ENCODE measurements at regions not wholly inside any gene's neighbourhood (a gene's known extent, or its start where the extent isn't known, plus 50 kb on each side); places are given as distances from the start of the nearest gene placed in this dataset.
"Not testable (repeated sequence)": the region's sequence is repeated elsewhere in the genome, so short reads cannot be mapped to it uniquely, and the experiment has no call there.

DNA sequence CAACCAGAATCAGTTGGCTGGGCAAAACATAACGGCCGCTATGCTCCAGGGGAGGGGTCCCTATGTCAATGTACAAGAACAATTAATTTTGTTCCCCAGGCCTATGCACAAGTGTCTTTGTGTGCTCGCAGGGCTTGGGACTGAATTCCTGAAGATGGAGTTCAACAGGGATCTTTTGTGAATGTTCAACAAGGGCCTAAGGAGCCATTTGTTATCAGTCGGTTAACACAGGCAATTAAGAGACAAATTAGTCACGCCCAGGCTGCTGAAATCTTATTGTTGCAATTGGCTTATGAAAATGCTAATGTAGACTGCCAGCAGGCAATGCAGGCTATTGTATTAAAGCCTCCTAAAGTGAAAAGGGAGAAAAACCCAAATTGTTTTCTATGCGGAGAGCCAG, 117.5 kb downstream of the ZNF429 start:
- H3K27ac ChIP-seq = no peak overlapping the region
- DNase-seq = no peak
- intact Hi-C loops (cut with DNase I) = no loop called here
- no peaks in the 10 kb centered on the region for H3K4me1 ChIP-seq
- H3K36me3 ChIP-seq = no peaks in the 10 kb centered on the region
- H3K4me3 ChIP-seq = no peak overlapping the region
- ATAC-seq = no peak
- no peaks in the 10 kb centered on the region for H3K27me3 ChIP-seq
- no peaks in the 10 kb centered on the region for H3K9me3 ChIP-seq
- TF ChIP-seq, protein P1, sequence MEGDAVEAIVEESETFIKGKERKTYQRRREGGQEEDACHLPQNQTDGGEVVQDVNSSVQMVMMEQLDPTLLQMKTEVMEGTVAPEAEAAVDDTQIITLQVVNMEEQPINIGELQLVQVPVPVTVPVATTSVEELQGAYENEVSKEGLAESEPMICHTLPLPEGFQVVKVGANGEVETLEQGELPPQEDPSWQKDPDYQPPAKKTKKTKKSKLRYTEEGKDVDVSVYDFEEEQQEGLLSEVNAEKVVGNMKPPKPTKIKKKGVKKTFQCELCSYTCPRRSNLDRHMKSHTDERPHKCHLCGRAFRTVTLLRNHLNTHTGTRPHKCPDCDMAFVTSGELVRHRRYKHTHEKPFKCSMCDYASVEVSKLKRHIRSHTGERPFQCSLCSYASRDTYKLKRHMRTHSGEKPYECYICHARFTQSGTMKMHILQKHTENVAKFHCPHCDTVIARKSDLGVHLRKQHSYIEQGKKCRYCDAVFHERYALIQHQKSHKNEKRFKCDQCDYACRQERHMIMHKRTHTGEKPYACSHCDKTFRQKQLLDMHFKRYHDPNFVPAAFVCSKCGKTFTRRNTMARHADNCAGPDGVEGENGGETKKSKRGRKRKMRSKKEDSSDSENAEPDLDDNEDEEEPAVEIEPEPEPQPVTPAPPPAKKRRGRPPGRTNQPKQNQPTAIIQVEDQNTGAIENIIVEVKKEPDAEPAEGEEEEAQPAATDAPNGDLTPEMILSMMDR (IDR thresholded peaks at IDR 0.05) = no peak

GRCh38 chr19:21621671-21622070, 116.3 kb downstream of the ZNF429 start:
- H3K36me3 ChIP-seq = no peaks in the 10 kb centered on the region
- no peak for DNase-seq
- TF ChIP-seq, protein P1 (IDR thresholded peaks at IDR 0.05) = no peak
- no peak for ATAC-seq
- no peaks in the 10 kb centered on the region for H3K9me3 ChIP-seq
- intact Hi-C loops (cut with DNase I) = no loop called here
- H3K27me3 ChIP-seq = no peaks in the 10 kb centered on the region
- no peak overlapping the region for H3K27ac ChIP-seq
- H3K4me3 ChIP-seq = no peak overlapping the region
- no peaks in the 10 kb centered on the region for H3K4me1 ChIP-seq

DNA sequence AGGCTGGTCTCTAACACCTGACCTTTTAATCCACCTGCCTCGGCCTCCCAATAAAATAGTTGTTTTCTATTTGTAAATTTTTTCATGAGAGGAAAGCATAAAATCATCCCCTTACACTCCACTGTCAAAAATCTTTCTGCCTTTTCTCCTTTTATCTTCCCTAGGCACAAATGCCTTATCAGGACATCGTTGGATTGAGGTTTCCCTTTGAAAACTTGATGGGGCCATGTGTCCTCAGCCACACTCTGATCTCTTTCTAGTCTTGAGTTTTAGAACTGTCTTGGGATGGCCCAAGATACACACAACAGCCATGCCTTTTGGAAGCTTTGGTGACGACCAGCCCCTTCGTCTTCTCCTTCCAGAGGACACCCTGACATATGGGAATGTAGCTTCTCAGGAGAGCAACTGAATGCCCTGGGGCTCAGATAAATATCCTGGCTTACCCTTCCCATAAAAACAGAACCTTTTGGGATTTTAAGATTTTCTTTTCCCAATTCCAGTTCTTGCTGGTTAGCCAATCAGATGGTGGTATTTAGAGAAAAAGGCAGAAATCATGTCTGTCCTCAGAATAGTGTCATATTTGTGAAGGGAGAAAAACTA, 112.4 kb downstream of the ZNF429 start:
- H3K4me1 ChIP-seq = no peaks in the 10 kb centered on the region
- ATAC-seq (no peak), DNase-seq (no peak)
- no peak overlapping the region for H3K27ac ChIP-seq
- intact Hi-C loops (cut with DNase I) = no loop called here
- TF ChIP-seq, protein P1 (IDR thresholded peaks at IDR 0.05) = no peak
- H3K36me3 ChIP-seq = no peaks in the 10 kb centered on the region
- H3K4me3 ChIP-seq = no peak overlapping the region
- H3K9me3 ChIP-seq = no peaks in the 10 kb centered on the region
- H3K27me3 ChIP-seq = no peaks in the 10 kb centered on the region

DNA sequence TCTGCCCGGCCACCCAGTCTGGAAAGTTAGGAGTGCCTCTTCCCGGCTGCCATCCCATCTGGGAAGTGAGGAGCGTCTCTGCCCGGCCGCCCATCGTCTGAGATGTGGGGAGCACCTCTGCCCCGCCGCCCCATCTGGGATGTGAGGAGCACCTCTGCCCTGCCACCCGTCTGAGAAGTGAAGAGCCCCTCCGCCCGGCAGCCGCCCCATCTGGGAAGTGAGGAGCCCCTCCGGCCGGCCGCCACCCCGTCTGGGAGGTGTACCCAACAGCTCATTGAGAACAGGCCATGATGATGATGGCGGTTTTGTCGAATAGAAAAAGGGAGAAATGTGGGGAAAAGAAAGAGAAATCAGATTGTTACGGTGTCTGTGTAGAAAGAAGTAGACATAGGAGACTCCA, 109.4 kb downstream of the ZNF429 start:
- ATAC-seq; DNase-seq; H3K36me3 ChIP-seq; H3K4me1 ChIP-seq; H3K9me3 ChIP-seq; intact Hi-C loops (cut with DNase I); H3K4me3 ChIP-seq; H3K27ac ChIP-seq; H3K27me3 ChIP-seq: not testable (repeated sequence)

DNA sequence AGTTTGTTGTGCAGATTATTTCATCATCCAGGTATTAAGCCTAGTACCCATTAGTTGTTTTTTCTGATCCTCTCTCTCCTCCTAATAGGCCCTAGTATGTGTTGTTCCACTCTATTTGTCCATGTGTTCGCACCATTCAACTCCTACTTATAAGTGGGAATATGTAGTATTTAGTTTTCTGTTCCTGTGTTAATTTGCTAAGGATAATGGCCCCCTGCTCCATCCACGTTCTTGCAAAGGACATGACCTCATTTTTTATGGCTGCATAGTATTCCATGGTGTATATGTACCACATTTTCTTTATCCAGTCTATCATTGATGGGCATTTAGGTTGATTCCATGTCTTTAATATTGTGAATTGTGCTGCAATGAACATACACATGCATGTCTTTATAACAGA, 107.8 kb downstream of the ZNF429 start:
- H3K4me3 ChIP-seq; H3K27ac ChIP-seq; H3K4me1 ChIP-seq; DNase-seq; intact Hi-C loops (cut with DNase I); ATAC-seq; H3K36me3 ChIP-seq; H3K9me3 ChIP-seq; H3K27me3 ChIP-seq: not testable (repeated sequence)

DNA sequence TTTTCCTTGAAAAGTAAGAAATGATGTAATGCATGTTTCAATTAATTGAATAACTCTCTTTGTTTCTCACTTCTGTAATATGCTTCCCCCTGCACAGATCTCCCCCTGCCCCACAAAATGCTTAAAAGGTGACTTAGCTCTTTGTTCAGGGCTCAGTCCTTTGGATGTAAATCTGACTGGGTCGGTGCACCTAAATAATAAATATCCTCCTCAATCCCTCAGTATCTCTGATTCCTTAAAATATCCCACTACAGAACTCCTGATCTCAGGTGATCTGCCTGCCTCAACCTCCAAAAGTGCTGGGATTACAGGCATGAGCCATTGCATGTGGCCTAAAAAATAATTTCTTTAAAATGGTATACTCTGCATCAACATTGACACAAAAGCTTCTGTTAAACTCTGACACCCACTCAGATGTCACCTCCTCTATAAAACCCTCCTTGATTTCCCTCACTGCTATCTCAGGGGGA, 107.0 kb downstream of the ZNF429 start:
- Histone ChIP-seq H3K27me3 (no peaks in the 10 kb centered on the region), H3K27ac (no peak overlapping the region), H3K36me3 (no peaks in the 10 kb centered on the region), H3K4me1 (peaks cover 0 to 10% of the 10 kb centered on the region in 2 donors), H3K4me3 (no peak overlapping the region), H3K9me3 (no peaks in the 10 kb centered on the region)
- intact Hi-C loops (cut with DNase I) = no loop called here
- ATAC-seq = no peak
- DNase-seq = no peak
- TF ChIP-seq, protein P1 (IDR thresholded peaks at IDR 0.05) = no peak
